Large intestine (tissue), 3 donors: ENCODE measurements at regions not wholly inside any gene's neighbourhood (a gene's known extent, or its start where the extent isn't known, plus 50 kb on each side); places are given as distances from the start of the nearest gene placed in this dataset.

Experiments
- DNase-seq, 2 donors: peaks; one replicate each; pipeline versions ENCODE4 v3.0.0 to v3.0.0-alpha.2; 2013
- H3K27ac ChIP-seq: one replicate; pipeline ENCODE4 v1.5.1; 2013; ENCODE audit warnings: low read length
- H3K27me3 ChIP-seq: 2 replicates; pipeline ENCODE4 v1.6.1; 2013; ENCODE audit warnings: low read length; ENCODE audit not compliant: control insufficient read depth, insufficient read depth
- H3K36me3 ChIP-seq: 2 replicates; pipeline ENCODE4 v1.6.1; 2013; ENCODE audit warnings: low read length; ENCODE audit not compliant: control insufficient read depth, insufficient read depth
- H3K4me1 ChIP-seq: one replicate; pipeline ENCODE4 v1.6.1; 2013; ENCODE audit warnings: low read length; ENCODE audit not compliant: control insufficient read depth, insufficient read depth
- H3K4me3 ChIP-seq: one replicate; pipeline ENCODE4 v1.5.1; 2013; ENCODE audit warnings: low read length
- H3K9me3 ChIP-seq: one replicate; pipeline ENCODE4 v1.6.1; 2013; ENCODE audit warnings: mild to moderate bottlenecking, low read depth, low read length, moderate library complexity; ENCODE audit not compliant: control insufficient read depth
- WGBS: methylation state at CpG from one replicate; pipeline ENCODE4 v1.1.5; 2013; ENCODE audit warnings: low lambda C conversion rate; ENCODE audit not compliant: insufficient coverage; 5-methylcytosine and 5-hydroxymethylcytosine counted together

GRCh38 chr16:6068063-6068462, 970.5 kb upstream of the EEF2KMT start:
- DNase-seq = no peak
- no CpG with 5 or more reads among the region's 4 CpGs for WGBS
- no peaks in the 10 kb centered on the region for H3K36me3 ChIP-seq
- H3K9me3 ChIP-seq = no peaks in the 10 kb centered on the region
- no peaks in the 10 kb centered on the region for H3K4me1 ChIP-seq
- H3K4me3 ChIP-seq = no peak overlapping the region
- no peak overlapping the region for H3K27ac ChIP-seq
- no peaks in the 10 kb centered on the region for H3K27me3 ChIP-seq

GRCh38 chr16:6066652-6067051, 969.1 kb upstream of the EEF2KMT start:
- H3K27me3 ChIP-seq = no peaks in the 10 kb centered on the region
- WGBS = 50% methylated on average over 2 of the region's 7 CpGs

DNA sequence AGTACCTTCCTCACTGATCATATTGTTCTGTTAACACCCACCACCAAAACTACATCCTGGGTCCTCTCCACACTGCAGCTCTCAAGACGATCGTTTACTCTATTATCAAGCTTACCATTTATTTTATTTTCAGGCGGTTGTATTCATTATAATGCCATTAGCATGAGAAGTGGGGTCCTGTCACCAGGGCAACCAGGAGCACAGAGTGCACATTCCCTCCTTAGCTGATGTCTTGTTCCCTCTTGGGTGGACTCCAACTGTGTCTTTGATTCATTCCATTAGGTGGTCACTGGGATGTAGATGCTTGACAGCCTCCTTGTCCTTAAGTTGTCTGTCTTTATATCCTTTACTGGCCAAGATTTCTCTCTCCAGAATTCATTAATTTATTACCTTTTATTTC, 965.9 kb upstream of the EEF2KMT start:
- Histone ChIP-seq H3K9me3 (no peaks in the 10 kb centered on the region), H3K27me3 (no peaks in the 10 kb centered on the region), H3K36me3 (no peaks in the 10 kb centered on the region), H3K27ac (no peak overlapping the region), H3K4me3 (no peak overlapping the region), H3K4me1 (no peaks in the 10 kb centered on the region)
- no peak for DNase-seq
- no CpG with 5 or more reads among the region's 3 CpGs for WGBS

More at GRCh38 chr16:6066652-6067051, 969.1 kb upstream of the EEF2KMT start:
- Histone ChIP-seq H3K36me3 (no peaks in the 10 kb centered on the region), H3K4me1 (no peaks in the 10 kb centered on the region), H3K9me3 (no peaks in the 10 kb centered on the region), H3K4me3 (no peak overlapping the region), H3K27ac (no peak overlapping the region)
- no peak for DNase-seq

DNA sequence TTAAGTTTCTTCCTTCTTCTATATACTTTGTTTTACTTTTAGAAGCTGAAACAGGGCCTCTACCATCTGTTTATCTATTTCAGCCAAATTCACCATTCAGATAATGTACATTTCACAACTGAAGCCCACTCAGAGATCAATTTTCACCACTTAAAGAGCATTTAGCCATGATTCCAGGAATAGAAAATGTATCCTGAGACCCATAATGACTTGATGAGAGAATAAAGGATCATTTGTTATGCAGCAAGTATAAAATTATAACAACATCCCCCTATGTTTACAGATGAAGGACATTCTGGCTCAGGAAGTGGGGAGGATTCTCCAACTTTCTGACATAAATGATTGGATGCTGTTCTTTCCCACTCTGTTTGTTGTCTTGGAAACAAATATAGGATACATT, 962.1 kb upstream of the EEF2KMT start:
- Histone ChIP-seq H3K36me3 (no peaks in the 10 kb centered on the region), H3K4me3 (no peak overlapping the region), H3K4me1 (no peaks in the 10 kb centered on the region), H3K27me3 (no peaks in the 10 kb centered on the region), H3K27ac (no peak overlapping the region), H3K9me3 (no peaks in the 10 kb centered on the region)
- no peak for DNase-seq

DNA sequence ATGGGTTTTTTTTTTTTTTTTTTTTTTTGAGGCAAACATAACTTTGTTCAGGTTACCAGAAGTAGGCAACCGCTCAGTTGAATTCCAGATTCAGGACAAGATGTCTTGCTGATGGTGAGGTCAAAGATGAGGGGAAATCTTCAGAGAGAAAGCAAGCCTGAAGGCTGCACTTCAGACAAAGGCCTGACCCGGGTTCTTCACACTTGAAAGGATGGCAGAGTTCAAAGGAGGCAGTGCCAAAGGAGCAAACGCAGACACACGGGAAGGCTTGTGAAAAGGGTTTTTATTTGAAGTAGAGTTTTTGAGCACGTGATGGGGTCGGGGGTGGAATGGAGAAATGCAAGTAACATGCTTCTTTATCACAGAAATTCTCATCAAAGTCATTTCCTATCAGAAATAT, 960.2 kb upstream of the EEF2KMT start:
- Histone ChIP-seq H3K27ac (no peak overlapping the region), H3K4me3 (no peak overlapping the region), H3K27me3 (no peaks in the 10 kb centered on the region), H3K4me1 (no peaks in the 10 kb centered on the region), H3K36me3 (no peaks in the 10 kb centered on the region), H3K9me3 (no peaks in the 10 kb centered on the region)
- no peak for DNase-seq
- 80% methylated on average over 2 of the region's 6 CpGs for WGBS

GRCh38 chr16:6048017-6048416, 950.4 kb upstream of the EEF2KMT start:
- no peaks in the 10 kb centered on the region for H3K9me3 ChIP-seq
- H3K27me3 ChIP-seq = no peaks in the 10 kb centered on the region
- no peak overlapping the region for H3K4me3 ChIP-seq
- no CpG with 5 or more reads among the region's 3 CpGs for WGBS
- no peaks in the 10 kb centered on the region for H3K36me3 ChIP-seq
- no peak for DNase-seq
- H3K27ac ChIP-seq = no peak overlapping the region
- H3K4me1 ChIP-seq = no peaks in the 10 kb centered on the region

GRCh38 chr16:6047325-6047724, 949.7 kb upstream of the EEF2KMT start:
- no peaks in the 10 kb centered on the region for H3K36me3 ChIP-seq
- no peaks in the 10 kb centered on the region for H3K9me3 ChIP-seq
- WGBS = no CpG with 5 or more reads among the region's 3 CpGs
- H3K4me3 ChIP-seq = no peak overlapping the region
- no peaks in the 10 kb centered on the region for H3K4me1 ChIP-seq
- H3K27me3 ChIP-seq = no peaks in the 10 kb centered on the region
- H3K27ac ChIP-seq = no peak overlapping the region
- no peak for DNase-seq

DNA sequence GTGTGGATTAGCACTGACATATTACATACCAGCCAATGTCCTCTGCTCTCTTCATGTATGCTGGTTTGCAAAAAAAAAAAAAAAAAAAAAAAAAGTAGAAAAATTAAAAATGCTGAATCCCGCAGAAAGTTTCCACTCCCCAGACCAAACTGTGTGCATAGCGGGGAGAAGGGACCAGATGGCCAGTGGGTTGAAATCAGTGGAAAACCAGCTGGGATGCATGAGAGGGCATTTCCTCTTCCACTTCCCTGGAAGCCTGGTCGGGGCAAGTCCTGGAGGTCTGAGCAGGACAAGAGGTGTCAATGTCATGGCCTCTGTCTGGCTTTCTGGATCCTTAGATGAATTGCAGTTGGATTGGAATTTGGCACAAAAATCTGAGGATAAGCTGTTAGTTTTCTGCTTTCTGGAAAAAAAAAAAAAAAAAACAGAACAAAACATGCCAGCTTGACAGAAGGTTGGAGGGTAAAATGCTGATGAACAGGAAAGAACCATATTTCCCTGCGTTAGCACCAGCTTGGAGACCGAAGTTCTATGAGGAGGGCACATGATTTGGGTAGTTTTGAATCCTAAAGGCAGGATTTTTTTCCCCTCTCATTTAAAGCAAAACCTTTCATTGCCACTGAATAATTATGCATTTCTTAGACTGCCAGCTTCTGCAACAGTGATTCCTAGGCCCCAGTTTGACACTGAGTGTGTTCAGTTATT, 941.5 kb upstream of the EEF2KMT start:
- Histone ChIP-seq H3K27ac (no peak overlapping the region), H3K27me3 (no peaks in the 10 kb centered on the region), H3K4me3 (no peak overlapping the region), H3K4me1 (no peaks in the 10 kb centered on the region), H3K9me3 (no peaks in the 10 kb centered on the region), H3K36me3 (no peaks in the 10 kb centered on the region)
- no CpG with 5 or more reads among the region's 5 CpGs for WGBS
- DNase-seq = no peak

DNA sequence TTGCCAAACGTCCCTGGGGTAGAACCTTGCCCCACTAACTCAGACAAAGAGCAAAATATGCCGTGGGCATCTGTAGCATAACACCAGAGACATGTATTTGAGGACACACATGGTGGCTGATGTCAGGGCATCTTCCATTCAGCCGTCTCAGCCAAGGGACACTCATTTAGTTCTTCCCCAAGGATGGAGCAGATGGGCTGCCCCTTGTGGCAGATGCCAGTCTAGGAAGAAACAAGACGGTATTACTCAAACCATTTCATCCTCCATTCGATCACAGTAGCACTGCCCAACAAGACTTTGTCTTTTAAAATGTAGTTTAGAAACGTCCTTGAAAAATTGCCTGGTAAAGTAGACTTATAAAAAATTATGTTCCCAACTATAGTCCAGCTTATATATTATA, 937.6 kb upstream of the EEF2KMT start:
- H3K9me3 ChIP-seq = no peaks in the 10 kb centered on the region
- WGBS = no CpG with 5 or more reads among the region's 6 CpGs
- H3K36me3 ChIP-seq = no peaks in the 10 kb centered on the region
- no peak overlapping the region for H3K4me3 ChIP-seq
- H3K27ac ChIP-seq = no peak overlapping the region
- no peak for DNase-seq
- no peaks in the 10 kb centered on the region for H3K4me1 ChIP-seq
- no peaks in the 10 kb centered on the region for H3K27me3 ChIP-seq

DNA sequence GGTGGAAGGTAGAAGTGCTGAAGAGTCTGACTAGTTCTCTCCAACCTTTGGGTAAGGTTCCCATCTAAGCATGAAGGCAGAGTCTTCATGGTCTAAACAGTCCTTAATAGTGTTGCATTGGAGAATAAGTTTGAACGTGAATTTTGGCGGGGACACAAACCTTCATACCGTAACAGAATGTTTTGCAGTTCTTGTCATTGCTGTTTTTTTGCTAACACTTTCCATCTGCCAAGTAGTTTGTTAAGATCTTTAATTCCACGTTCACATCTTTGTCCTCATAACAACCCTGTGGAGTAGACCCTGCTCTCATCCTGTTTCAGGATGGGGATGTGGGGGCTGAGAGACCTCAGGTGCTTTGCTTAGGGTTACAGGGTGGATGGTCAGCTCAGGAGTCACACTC, 936.9 kb upstream of the EEF2KMT start:
- H3K9me3 ChIP-seq = no peaks in the 10 kb centered on the region
- H3K27ac ChIP-seq = no peak overlapping the region
- 80% methylated on average over 1 of the region's 4 CpGs for WGBS
- no peaks in the 10 kb centered on the region for H3K27me3 ChIP-seq
- no peaks in the 10 kb centered on the region for H3K36me3 ChIP-seq
- H3K4me3 ChIP-seq = no peak overlapping the region
- H3K4me1 ChIP-seq = no peaks in the 10 kb centered on the region
- DNase-seq = no peak

- Histone ChIP-seq H3K36me3 (no peaks in the 10 kb centered on the region), H3K9me3 (no peaks in the 10 kb centered on the region), H3K4me1 (no peaks in the 10 kb centered on the region), H3K27ac (no peak overlapping the region), H3K4me3 (no peak overlapping the region), H3K27me3 (no peaks in the 10 kb centered on the region)
- DNase-seq = no peak
- WGBS = 72% methylated on average over 2 of the region's 3 CpGs
These were observed 934.8 kb upstream of the EEF2KMT start for GRCh38 chr16:6032438-6032837.
